ENCODE measurements at regions not wholly inside any gene's neighbourhood (a gene's known extent, or its start where the extent isn't known, plus 50 kb on each side); places are given as distances from the start of the nearest gene placed in this dataset.
"Not testable (repeated sequence)": the region's sequence is repeated elsewhere in the genome, so short reads cannot be mapped to it uniquely, and the experiment has no call there.

DNA sequence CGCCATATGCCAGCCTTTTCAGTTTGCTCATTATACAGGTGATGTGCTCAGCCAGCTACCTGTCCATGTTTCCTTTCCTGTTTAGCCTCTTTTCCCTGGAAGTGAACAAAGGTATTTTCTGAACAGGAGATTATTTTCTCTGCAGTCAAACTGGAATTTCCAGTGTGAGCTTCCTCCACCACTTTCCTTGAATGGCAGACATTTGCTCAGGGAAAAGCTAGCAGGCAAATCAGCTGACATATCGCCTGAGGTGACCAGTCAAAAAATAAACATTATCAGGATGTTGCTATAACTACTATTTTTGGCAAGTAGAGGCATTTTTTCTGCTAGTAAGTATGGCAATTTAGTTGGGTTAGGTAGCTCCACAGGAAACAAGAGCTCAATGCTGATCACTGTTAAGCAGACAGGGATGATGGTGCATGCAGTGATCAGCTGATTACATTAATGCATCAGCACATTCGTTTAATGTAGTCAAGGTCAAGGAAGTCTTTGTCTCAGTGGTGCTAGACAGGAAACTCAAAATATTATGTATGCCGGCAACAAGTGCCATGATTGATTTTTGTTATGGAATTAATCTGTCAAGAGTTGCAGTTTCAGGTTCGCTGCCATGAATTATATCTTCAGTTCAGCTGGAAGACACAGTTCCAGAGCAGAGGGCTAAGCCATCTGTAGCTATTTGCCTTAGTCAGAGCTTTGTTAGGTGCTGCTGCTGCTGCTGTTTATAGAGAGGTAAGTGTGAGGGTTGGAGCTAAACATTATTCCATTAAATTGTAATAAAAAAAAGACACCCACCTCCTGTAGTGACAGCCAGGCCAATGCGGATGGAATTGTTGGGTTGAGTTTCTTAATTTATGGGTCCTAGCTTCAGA is 179.7 kb upstream of the ST6GALNAC5 start:
- H3K4me1 Mint-ChIP-seq (ENCODE audit: low read depth) = no peaks in the 10 kb centered on the region
- POLR2A ChIA-PET = no interaction called here
- CTCF ChIA-PET = no interaction called here

DNA sequence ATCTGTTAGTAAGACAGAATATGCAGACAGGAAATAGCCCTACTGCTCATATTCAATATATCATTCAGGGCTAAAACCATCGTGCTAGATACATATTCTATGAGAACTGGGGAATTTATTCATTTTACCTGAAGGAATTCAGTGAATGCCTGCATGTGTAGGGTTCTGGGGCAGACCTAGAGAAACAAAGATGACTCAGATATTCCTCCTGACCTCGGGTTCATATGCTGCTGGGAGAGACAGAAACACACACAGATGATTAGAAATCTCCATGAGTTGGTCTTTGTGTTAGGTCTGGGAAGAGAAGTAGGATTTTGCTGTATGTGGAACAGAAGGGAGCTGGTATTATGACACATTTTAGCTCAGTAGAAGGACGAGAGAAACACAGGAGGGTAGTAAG is 176.5 kb upstream of the ST6GALNAC5 start:
- POLR2A ChIA-PET = no interaction called here
- DNase-seq = no peak
- intact Hi-C loops (cut with micrococcal nuclease) = no loop called here
- CTCF ChIA-PET = no interaction called here
- Mint-ChIP-seq H3K4me3 (no peak overlapping the region), H3K4me1 (ENCODE audit: low read depth) (no peaks in the 10 kb centered on the region), H3K36me3 (no peaks in the 10 kb centered on the region), H3K27me3 (peaks cover 2% of the 10 kb centered on the region), H3K27ac (no peak overlapping the region), H3K9me3 (peaks cover 9% of the 10 kb centered on the region)

More for the DNA sequence above, 179.7 kb upstream of the ST6GALNAC5 start:
- no peak for DNase-seq
- Mint-ChIP-seq H3K9me3 (no peaks in the 10 kb centered on the region), H3K27me3 (peaks cover 2% of the 10 kb centered on the region), H3K27ac (no peak overlapping the region), H3K36me3 (no peaks in the 10 kb centered on the region), H3K4me3 (no peak overlapping the region)
- intact Hi-C loops (cut with micrococcal nuclease) = no loop called here

DNA sequence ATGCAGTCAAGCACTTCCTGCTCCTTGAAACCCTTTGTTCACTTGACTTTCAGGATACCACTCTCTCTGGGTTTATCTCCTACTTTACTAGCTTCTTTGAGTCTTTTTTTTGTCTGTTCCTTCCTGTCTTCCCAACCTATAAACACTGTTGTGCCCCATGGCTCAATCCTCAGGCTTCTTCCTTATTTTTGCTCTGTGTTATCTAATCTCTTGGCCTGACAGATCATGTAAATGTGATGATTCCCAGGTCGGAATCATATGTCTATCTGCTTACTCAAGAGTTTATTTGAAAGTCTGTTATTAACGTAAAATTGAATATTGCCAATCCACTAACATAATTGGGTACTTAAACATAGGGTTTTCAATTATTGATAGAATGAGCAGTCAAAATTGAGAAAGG is 171.7 kb upstream of the ST6GALNAC5 start:
- H3K27me3 Mint-ChIP-seq = no peaks in the 10 kb centered on the region

DNA sequence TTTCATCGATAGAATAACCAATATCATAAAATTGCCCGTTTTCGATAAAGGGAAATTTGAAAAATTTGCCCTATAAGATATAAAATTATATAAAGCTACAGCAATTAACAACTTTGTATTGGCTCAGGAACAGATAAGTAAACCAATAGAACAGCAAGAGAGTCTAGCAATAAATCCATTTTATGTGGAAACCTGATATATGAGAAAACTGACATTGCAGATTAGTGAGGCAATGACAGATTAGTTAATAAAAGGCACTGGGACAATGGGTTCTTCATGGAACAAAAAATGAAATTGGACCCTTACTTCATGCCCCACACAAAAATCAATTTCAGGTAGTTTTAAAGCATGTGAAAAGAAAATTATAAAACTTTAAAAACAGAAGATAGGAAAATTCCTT is 169.9 kb upstream of the ST6GALNAC5 start:
- H3K27ac Mint-ChIP-seq = no peak overlapping the region
- intact Hi-C loops (cut with micrococcal nuclease) = no loop called here
- POLR2A ChIA-PET = no interaction called here

More for the DNA sequence above, 171.7 kb upstream of the ST6GALNAC5 start:
- intact Hi-C loops (cut with micrococcal nuclease) = no loop called here
- Mint-ChIP-seq H3K4me3 (no peak overlapping the region), H3K9me3 (peaks cover 9% of the 10 kb centered on the region), H3K36me3 (no peaks in the 10 kb centered on the region), H3K27ac (no peak overlapping the region), H3K4me1 (ENCODE audit: low read depth) (no peaks in the 10 kb centered on the region)
- CTCF ChIA-PET = no interaction called here
- DNase-seq = no peak
- POLR2A ChIA-PET = no interaction called here

DNA sequence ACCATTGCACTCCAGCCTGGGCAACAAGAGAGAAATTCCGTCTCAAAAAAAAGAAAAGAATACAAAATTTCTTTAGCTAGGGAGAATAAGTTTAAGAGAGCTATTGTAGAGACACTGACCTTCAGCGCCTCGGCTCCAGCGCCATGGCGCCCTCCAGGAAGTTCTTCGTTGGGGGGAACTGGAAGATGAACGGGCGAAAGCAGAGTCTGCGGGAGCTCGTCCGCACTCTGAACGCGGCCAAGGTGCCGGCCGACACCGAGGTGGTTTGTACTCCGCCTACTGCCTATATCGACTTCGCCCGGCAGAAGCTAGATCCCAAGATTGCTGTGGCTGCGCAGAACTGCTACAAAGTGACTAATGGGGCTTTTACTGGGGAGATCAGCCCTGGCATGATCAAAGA is 167.6 kb upstream of the ST6GALNAC5 start:
- H3K4me1 Mint-ChIP-seq (ENCODE audit: low read depth); intact Hi-C loops (cut with micrococcal nuclease); H3K9me3 Mint-ChIP-seq; CTCF ChIA-PET; H3K36me3 Mint-ChIP-seq; H3K27me3 Mint-ChIP-seq; POLR2A ChIA-PET; DNase-seq; H3K4me3 Mint-ChIP-seq; H3K27ac Mint-ChIP-seq: not testable (repeated sequence)

More for the DNA sequence above, 169.9 kb upstream of the ST6GALNAC5 start:
- Mint-ChIP-seq H3K36me3 (no peaks in the 10 kb centered on the region), H3K9me3 (peaks cover 9% of the 10 kb centered on the region), H3K4me3 (no peak overlapping the region), H3K4me1 (ENCODE audit: low read depth) (no peaks in the 10 kb centered on the region), H3K27me3 (no peaks in the 10 kb centered on the region)
- CTCF ChIA-PET = no interaction called here
- DNase-seq = no peak

DNA sequence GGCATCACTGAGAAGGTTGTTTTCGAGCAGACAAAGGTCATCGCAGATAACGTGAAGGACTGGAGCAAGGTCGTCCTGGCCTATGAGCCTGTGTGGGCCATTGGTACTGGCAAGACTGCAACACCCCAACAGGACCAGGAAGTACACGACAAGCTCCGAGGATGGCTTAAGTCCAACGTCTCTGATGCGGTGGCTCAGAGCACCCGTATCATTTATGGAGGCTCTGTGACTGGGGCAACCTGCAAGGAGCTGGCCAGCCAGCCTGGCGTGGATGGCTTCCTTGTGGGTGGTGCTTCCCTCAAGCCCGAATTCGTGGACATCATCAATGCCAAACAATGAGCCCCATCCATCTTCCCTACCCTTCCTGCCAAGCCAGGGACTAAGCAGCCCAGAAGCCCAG is 167.1 kb upstream of the ST6GALNAC5 start:
- not testable (repeated sequence) for H3K27me3 Mint-ChIP-seq, H3K9me3 Mint-ChIP-seq, H3K27ac Mint-ChIP-seq

DNA sequence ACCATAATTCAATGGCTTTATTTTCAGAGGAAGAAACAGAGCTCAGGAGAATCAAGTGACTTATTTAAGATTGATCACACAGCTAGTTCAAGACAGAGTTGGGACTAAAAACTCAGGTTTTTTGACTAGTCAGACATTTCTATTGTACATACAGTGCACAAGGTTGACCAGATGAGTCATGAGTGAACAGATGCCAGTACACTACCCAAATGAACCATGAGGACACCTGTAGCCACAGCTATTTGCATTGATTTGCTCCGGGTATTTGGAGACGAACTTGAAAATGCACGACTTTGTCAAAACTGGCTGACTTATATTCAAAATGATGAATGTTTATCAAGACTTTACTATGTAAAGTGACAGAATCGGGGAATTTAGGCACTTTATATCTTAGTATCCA is 161.7 kb upstream of the ST6GALNAC5 start:
- no peaks in the 10 kb centered on the region for H3K4me1 Mint-ChIP-seq (ENCODE audit: low read depth)
- POLR2A ChIA-PET = no interaction called here
- H3K27me3 Mint-ChIP-seq = no peaks in the 10 kb centered on the region
- H3K36me3 Mint-ChIP-seq = no peaks in the 10 kb centered on the region
- H3K27ac Mint-ChIP-seq = no peak overlapping the region
- no peak for DNase-seq
- CTCF ChIA-PET = no interaction called here
- H3K9me3 Mint-ChIP-seq = no peaks in the 10 kb centered on the region
- no peak overlapping the region for H3K4me3 Mint-ChIP-seq
- intact Hi-C loops (cut with micrococcal nuclease) = no loop called here

More for the DNA sequence above, 167.1 kb upstream of the ST6GALNAC5 start:
- CTCF ChIA-PET; H3K36me3 Mint-ChIP-seq; H3K4me3 Mint-ChIP-seq; intact Hi-C loops (cut with micrococcal nuclease); POLR2A ChIA-PET; DNase-seq; H3K4me1 Mint-ChIP-seq (ENCODE audit: low read depth): not testable (repeated sequence)

DNA sequence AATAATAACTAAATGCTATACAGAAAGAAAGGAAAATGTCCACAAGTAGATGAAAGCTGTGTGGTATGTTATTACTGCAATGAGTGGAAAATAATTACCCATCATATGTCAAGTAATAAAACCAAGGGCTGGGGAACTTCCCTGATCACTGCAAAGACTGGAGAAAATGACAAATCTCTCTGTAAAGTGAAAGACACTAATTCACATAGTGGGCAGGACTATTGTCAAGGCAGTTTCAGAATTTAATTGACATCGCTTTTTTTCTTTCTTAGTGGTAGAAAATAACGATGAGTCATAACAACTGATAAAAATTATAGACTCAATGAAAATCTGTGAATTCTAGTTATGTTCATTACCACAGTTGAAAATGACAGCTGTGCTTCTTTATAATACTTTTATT is 153.7 kb upstream of the ST6GALNAC5 start:
- Mint-ChIP-seq H3K36me3 (no peaks in the 10 kb centered on the region), H3K4me1 (ENCODE audit: low read depth) (no peaks in the 10 kb centered on the region), H3K27ac (no peak overlapping the region), H3K9me3 (no peaks in the 10 kb centered on the region), H3K27me3 (peaks cover 3% of the 10 kb centered on the region), H3K4me3 (no peak overlapping the region)
- intact Hi-C loops (cut with micrococcal nuclease) = loop anchor here (10.0 kb wide), 1 partner anchor 559 kb away; no protein-coding TSS in a partner anchor
- CTCF ChIA-PET = no interaction called here
- POLR2A ChIA-PET = no interaction called here
- no peak for DNase-seq

DNA sequence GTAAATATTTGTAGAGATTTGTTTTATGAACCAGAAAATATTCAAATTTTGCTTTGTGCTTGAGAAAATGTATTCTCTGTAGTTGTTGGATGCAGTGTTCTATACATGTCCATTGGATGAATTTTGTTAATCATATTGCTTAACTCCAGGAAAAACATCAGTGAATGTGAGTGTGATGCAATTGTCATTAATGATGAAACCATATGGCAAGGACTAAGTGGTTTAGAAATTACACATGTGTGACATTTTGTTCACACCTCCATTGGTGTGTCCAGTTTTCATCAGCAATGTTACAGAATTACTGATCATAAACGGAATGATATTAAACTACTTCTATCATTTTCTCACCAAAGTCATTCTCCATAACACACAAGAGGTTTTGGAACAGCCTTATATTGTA is 151.8 kb upstream of the ST6GALNAC5 start:
- CTCF ChIA-PET = no interaction called here
- no peaks in the 10 kb centered on the region for H3K4me1 Mint-ChIP-seq (ENCODE audit: low read depth)
- intact Hi-C loops (cut with micrococcal nuclease) = loop anchor here (10.0 kb wide), 1 partner anchor 561 kb away; no protein-coding TSS in a partner anchor

DNA sequence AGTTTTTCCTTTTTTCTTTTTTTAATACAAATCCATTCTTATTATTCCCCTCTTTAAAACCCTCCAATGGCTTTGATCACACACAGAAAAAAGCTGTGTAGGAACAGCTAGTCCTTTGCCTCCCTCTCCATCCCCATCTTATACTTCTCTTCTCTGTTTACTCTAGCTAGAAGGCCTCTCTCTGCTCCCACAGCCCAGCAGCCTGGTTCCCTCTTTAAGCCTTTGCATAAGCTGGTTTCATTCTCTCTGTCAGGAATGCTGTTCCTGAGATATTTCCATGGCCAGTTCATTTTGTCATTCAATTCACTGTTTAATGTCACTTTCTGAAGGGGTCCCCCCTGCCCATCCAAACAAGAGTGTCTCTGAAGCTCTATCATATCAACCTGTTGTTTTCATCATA is 143.3 kb upstream of the ST6GALNAC5 start:
- POLR2A ChIA-PET = no interaction called here
- CTCF ChIA-PET = no interaction called here
- H3K4me3 Mint-ChIP-seq = no peak overlapping the region
- no peaks in the 10 kb centered on the region for H3K4me1 Mint-ChIP-seq (ENCODE audit: low read depth)
- H3K9me3 Mint-ChIP-seq = no peaks in the 10 kb centered on the region
- no peaks in the 10 kb centered on the region for H3K27me3 Mint-ChIP-seq
- intact Hi-C loops (cut with micrococcal nuclease) = no loop called here
- H3K27ac Mint-ChIP-seq = no peak overlapping the region
- no peaks in the 10 kb centered on the region for H3K36me3 Mint-ChIP-seq
- no peak for DNase-seq

More for the DNA sequence above, 151.8 kb upstream of the ST6GALNAC5 start:
- H3K9me3 Mint-ChIP-seq = no peaks in the 10 kb centered on the region
- no peaks in the 10 kb centered on the region for H3K36me3 Mint-ChIP-seq
- DNase-seq = no peak
- H3K4me3 Mint-ChIP-seq = no peak overlapping the region
- H3K27me3 Mint-ChIP-seq = peaks cover 3% of the 10 kb centered on the region
- no peak overlapping the region for H3K27ac Mint-ChIP-seq
- POLR2A ChIA-PET = no interaction called here

DNA sequence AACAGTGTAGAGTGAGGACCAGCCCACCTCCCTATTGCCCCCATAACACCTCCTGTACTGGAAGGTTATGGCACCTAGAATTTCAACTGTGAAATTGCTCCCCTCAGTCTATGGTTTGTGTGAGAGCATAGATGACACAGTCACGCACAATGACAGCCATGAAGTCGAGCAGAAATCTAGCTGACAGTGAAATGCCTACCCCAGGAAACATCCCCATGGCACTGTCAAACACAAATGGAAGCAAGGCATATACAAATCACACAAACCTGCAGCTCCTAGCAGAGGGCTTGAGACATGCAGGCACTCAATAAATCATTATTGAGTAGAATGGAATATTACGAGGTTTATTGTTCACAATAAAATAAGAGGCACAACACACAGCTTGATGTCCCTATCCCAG is 142.5 kb upstream of the ST6GALNAC5 start:
- DNase-seq = no peak
- POLR2A ChIA-PET = no interaction called here
- Mint-ChIP-seq H3K4me1 (ENCODE audit: low read depth) (no peaks in the 10 kb centered on the region), H3K27me3 (no peaks in the 10 kb centered on the region), H3K36me3 (no peaks in the 10 kb centered on the region), H3K4me3 (no peak overlapping the region), H3K9me3 (no peaks in the 10 kb centered on the region), H3K27ac (no peak overlapping the region)
- intact Hi-C loops (cut with micrococcal nuclease) = no loop called here
- CTCF ChIA-PET = no interaction called here

DNA sequence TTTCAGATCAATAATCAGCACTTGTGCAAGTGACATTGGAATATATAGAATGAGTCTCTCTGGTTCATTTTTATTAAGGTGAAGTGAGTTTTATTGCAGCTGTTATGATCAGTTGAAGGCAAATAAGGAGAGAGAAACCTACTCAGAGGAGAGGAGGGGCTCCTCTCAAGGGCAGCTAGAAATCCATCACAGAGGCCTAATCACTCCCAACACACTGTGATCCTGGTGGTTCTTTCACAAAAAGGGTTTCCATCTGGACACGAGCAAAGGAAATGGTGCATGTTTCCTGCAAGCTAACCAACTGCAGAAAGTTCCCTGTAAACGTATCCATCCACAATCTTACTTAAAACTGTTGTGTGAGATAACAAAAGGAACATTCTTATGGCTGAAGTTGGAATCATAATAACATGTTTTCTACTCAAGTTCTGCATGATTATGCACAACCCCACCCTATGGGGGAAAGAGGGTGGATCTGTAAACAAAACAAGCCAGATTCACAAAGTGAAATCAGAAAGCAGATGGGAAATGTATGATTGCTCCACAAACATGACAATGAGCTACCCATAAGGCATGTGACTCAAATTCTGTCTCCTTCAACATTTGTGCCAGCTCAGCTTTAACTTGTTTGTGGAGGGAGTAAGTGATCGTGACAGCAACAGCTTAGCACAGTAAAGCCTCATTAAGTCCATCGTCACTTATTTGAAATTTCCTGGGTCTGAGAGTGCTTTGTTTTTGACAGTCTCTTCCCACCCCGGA is 141.2 kb upstream of the ST6GALNAC5 start:
- intact Hi-C loops (cut with micrococcal nuclease) = no loop called here
- no peak overlapping the region for H3K27ac Mint-ChIP-seq
- no peaks in the 10 kb centered on the region for H3K27me3 Mint-ChIP-seq
- no peak overlapping the region for H3K4me3 Mint-ChIP-seq
- H3K9me3 Mint-ChIP-seq = no peaks in the 10 kb centered on the region
- no peak for DNase-seq
- CTCF ChIA-PET = interaction anchor here (1.2 kb wide), 1 partner anchor 572 kb away, joined by 4 read pairs; no protein-coding TSS in a partner anchor
- no peaks in the 10 kb centered on the region for H3K36me3 Mint-ChIP-seq
- no peaks in the 10 kb centered on the region for H3K4me1 Mint-ChIP-seq (ENCODE audit: low read depth)
- POLR2A ChIA-PET = no interaction called here

DNA sequence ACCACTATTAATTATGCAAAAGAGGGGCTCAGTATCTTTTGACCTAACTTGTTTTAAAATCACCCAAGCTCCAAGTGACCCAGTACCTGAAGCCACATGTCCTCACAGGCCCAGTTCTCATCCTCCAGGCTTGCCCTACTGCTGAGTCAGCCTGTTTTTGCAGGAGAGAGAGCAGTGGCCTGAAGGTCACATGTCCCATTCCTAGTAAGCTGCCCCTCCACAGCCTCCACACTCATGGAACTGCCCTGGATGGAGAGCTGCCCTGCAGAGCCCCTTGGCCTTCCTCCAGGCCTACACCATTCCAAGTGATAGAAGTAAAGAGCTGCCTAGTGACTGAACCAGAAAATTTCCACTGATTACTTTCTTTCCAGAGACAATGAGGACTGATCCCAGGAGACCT is 139.8 kb upstream of the ST6GALNAC5 start:
- H3K36me3 Mint-ChIP-seq = no peaks in the 10 kb centered on the region
- DNase-seq = no peak
- H3K9me3 Mint-ChIP-seq = no peaks in the 10 kb centered on the region
- H3K27ac Mint-ChIP-seq = no peak overlapping the region
- H3K27me3 Mint-ChIP-seq = no peaks in the 10 kb centered on the region
- H3K4me3 Mint-ChIP-seq = no peak overlapping the region
- intact Hi-C loops (cut with micrococcal nuclease) = no loop called here
- CTCF ChIA-PET = no interaction called here
- POLR2A ChIA-PET = no interaction called here
- no peaks in the 10 kb centered on the region for H3K4me1 Mint-ChIP-seq (ENCODE audit: low read depth)

Data from activated CD4-positive, alpha-beta memory T cell treated with anti-CD3 and anti-CD28 coated beads for 36 hours (primary cell).